ENCODE measurements at regions not wholly inside any gene's neighbourhood (a gene's known extent, or its start where the extent isn't known, plus 50 kb on each side); places are given as distances from the start of the nearest gene placed in this dataset.

DNA sequence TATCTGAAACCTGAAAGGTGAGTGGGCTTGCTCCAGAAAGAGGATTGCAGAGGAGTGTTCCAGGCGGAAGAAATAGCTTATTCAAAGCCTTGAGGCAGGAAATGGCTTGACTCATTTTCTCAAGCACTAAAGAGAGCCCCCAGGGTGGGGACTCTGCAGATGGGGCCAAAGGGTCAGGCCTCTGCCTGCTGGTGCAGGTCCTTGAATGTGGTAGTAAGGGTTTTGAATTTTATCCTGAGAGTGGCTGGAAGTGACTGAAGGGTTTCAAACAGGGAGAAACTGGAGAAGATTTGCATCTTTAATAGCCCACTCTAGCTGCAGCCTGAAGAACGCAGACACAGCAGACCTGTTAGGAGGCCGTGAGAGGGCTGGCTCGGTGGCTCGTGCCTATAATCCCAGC, 144.4 kb downstream of the CCT6B start:
- 56% methylated on average over 5 of the region's 5 CpGs for WGBS, 2 experiments
- H3K4me3 ChIP-seq (ENCODE audit: insufficient read depth, low read depth, low read length) = no peak overlapping the region
- peaks cover 25% of the 10 kb centered on the region for H3K27me3 ChIP-seq (ENCODE audit: control insufficient read depth, insufficient read depth, low read length, poor library complexity, severe bottlenecking)
- H3K4me1 ChIP-seq (ENCODE audit: control insufficient read depth, insufficient read depth, low read length) = peaks cover 11% of the 10 kb centered on the region
- no peaks in the 10 kb centered on the region for H3K9me3 ChIP-seq (ENCODE audit: control insufficient read depth, low read length)
- no peaks in the 10 kb centered on the region for H3K36me3 ChIP-seq (ENCODE audit: control insufficient read depth, insufficient read depth, low read length)
- H3K27ac ChIP-seq (ENCODE audit: insufficient read depth, low read depth, low read length, poor library complexity, severe bottlenecking) = no peak overlapping the region

GRCh38 chr17:34813290-34813689, 148.0 kb downstream of the CCT6B start:
- 81 to 88% methylated on average over 2 to 5 of the region's 5 CpGs for WGBS, 2 experiments
- no peak overlapping the region for H3K4me3 ChIP-seq (ENCODE audit: insufficient read depth, low read depth, low read length)

DNA sequence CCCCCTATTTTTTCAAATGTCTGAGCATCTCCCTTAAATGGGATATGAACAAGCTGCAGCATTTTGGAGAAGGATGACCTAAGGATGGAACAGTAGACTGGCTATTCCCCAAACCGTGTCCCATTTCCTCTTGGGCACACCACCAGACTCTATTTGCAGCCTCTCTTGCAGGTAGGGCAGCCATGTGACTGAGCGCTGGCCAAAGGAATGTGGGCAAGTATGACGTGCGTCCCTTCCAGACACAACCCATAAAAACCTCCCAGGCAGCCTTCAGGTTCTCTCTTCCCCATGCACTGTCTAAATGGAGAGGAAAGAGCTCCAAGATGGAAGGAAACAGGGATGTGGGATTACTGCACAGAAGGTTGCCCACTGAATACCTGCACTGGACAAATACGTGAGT, 149.7 kb downstream of the CCT6B start:
- no peak overlapping the region for H3K27ac ChIP-seq (ENCODE audit: insufficient read depth, low read depth, low read length, poor library complexity, severe bottlenecking)
- peaks cover 5% of the 10 kb centered on the region for H3K27me3 ChIP-seq (ENCODE audit: control insufficient read depth, insufficient read depth, low read length, poor library complexity, severe bottlenecking)
- 90 to 94% methylated on average over 5 of the region's 5 CpGs for WGBS, 2 experiments
- H3K36me3 ChIP-seq (ENCODE audit: control insufficient read depth, insufficient read depth, low read length) = no peaks in the 10 kb centered on the region
- H3K4me3 ChIP-seq (ENCODE audit: insufficient read depth, low read depth, low read length) = no peak overlapping the region
- no peaks in the 10 kb centered on the region for H3K4me1 ChIP-seq (ENCODE audit: control insufficient read depth, insufficient read depth, low read length)
- no peaks in the 10 kb centered on the region for H3K9me3 ChIP-seq (ENCODE audit: control insufficient read depth, low read length)

More at GRCh38 chr17:34813290-34813689, 148.0 kb downstream of the CCT6B start:
- Histone ChIP-seq H3K36me3 (ENCODE audit: control insufficient read depth, insufficient read depth, low read length) (no peaks in the 10 kb centered on the region), H3K9me3 (ENCODE audit: control insufficient read depth, low read length) (no peaks in the 10 kb centered on the region), H3K27me3 (ENCODE audit: control insufficient read depth, insufficient read depth, low read length, poor library complexity, severe bottlenecking) (peaks cover 11% of the 10 kb centered on the region), H3K4me1 (ENCODE audit: control insufficient read depth, insufficient read depth, low read length) (no peaks in the 10 kb centered on the region), H3K27ac (ENCODE audit: insufficient read depth, low read depth, low read length, poor library complexity, severe bottlenecking) (no peak overlapping the region)

DNA sequence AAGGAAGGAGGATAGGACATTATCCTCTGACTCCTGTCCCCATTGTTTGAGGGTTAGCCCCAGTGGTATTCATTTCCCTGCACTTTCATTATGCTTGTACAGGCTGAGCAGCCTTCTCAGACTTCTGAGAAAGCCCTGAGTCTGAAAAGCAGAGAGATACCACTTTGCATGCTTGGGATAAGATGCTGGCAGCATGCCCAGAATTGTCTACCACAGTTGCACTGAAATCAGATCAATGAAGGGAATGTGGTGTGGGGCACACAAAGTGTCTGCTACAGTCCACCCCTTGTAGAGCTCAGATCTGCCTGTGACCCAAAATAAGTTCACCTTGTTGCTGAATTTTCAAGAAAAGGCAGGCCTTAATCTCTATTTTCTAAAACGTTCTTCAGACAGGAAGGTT, 160.6 kb downstream of the CCT6B start:
- WGBS, 2 experiments = 79 to 91% methylated on average over 1 of the region's 1 CpG
- no peak overlapping the region for H3K27ac ChIP-seq (ENCODE audit: insufficient read depth, low read depth, low read length, poor library complexity, severe bottlenecking)
- peaks cover 68% of the 10 kb centered on the region for H3K27me3 ChIP-seq (ENCODE audit: control insufficient read depth, insufficient read depth, low read length, poor library complexity, severe bottlenecking)
- H3K4me3 ChIP-seq (ENCODE audit: insufficient read depth, low read depth, low read length) = no peak overlapping the region
- H3K36me3 ChIP-seq (ENCODE audit: control insufficient read depth, insufficient read depth, low read length) = no peaks in the 10 kb centered on the region
- H3K4me1 ChIP-seq (ENCODE audit: control insufficient read depth, insufficient read depth, low read length) = peaks cover 10% of the 10 kb centered on the region
- H3K9me3 ChIP-seq (ENCODE audit: control insufficient read depth, low read length) = no peaks in the 10 kb centered on the region

DNA sequence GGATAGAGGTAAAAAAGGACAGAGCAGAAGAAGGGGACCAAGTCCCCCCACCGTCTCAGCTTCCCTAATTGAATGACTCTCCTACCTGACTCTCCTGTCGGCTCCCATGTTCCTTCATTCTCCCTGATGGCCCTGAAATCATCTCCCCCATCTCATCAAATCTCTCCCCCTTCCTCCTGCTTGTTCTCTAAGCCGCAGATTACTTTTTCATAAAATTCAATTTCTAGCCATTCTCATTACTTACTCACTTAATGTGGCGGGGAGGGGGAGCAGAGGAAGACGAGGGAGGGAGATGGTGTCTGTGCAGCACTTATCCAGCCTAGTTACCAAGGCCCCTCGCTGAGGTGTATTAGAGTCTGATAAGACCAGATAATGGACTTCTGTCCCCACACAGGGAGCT, 161.5 kb downstream of the CCT6B start:
- peaks cover 77% of the 10 kb centered on the region for H3K27me3 ChIP-seq (ENCODE audit: control insufficient read depth, insufficient read depth, low read length, poor library complexity, severe bottlenecking)
- no peak overlapping the region for H3K27ac ChIP-seq (ENCODE audit: insufficient read depth, low read depth, low read length, poor library complexity, severe bottlenecking)
- H3K4me3 ChIP-seq (ENCODE audit: insufficient read depth, low read depth, low read length) = no peak overlapping the region
- 79 to 82% methylated on average over 5 to 6 of the region's 6 CpGs for WGBS, 2 experiments
- no peaks in the 10 kb centered on the region for H3K36me3 ChIP-seq (ENCODE audit: control insufficient read depth, insufficient read depth, low read length)
- H3K9me3 ChIP-seq (ENCODE audit: control insufficient read depth, low read length) = no peaks in the 10 kb centered on the region
- H3K4me1 ChIP-seq (ENCODE audit: control insufficient read depth, insufficient read depth, low read length) = peaks cover 10% of the 10 kb centered on the region

- H3K27me3 ChIP-seq (ENCODE audit: control insufficient read depth, insufficient read depth, low read length, poor library complexity, severe bottlenecking) = peaks cover 77% of the 10 kb centered on the region
- no peak overlapping the region for H3K4me3 ChIP-seq (ENCODE audit: insufficient read depth, low read depth, low read length)
- H3K4me1 ChIP-seq (ENCODE audit: control insufficient read depth, insufficient read depth, low read length) = peaks cover 10% of the 10 kb centered on the region
- H3K36me3 ChIP-seq (ENCODE audit: control insufficient read depth, insufficient read depth, low read length) = no peaks in the 10 kb centered on the region
- no peak overlapping the region for H3K27ac ChIP-seq (ENCODE audit: insufficient read depth, low read depth, low read length, poor library complexity, severe bottlenecking)
- H3K9me3 ChIP-seq (ENCODE audit: control insufficient read depth, low read length) = no peaks in the 10 kb centered on the region
Measured at GRCh38 chr17:34798581-34798980, 162.7 kb downstream of the CCT6B start.

DNA sequence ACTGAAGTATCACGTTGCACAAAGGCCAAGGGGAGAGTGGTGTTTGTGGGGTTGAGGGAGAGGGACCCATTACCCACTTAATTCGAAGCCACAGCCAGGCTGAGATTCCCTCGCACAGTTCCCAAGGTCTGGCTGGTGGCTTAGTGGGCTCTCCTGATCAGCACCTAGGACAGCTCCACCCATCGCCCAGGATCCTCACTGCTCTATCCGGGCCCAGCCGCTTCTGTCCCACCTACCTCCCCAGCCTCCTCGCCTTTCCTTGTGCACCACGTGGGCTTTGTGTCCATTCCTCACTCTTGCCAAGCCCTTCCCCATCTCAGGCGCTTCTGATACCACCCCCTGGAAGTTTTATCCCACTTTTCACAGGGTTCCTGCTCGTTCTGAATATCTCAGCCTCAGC, 163.5 kb downstream of the CCT6B start:
- 6% methylated on average over 10 of the region's 10 CpGs for WGBS, 2 experiments
- Histone ChIP-seq H3K36me3 (ENCODE audit: control insufficient read depth, insufficient read depth, low read length) (no peaks in the 10 kb centered on the region), H3K27ac (ENCODE audit: insufficient read depth, low read depth, low read length, poor library complexity, severe bottlenecking) (no peak overlapping the region), H3K9me3 (ENCODE audit: control insufficient read depth, low read length) (no peaks in the 10 kb centered on the region), H3K4me3 (ENCODE audit: insufficient read depth, low read depth, low read length) (no peak overlapping the region), H3K4me1 (ENCODE audit: control insufficient read depth, insufficient read depth, low read length) (peaks cover 10% of the 10 kb centered on the region), H3K27me3 (ENCODE audit: control insufficient read depth, insufficient read depth, low read length, poor library complexity, severe bottlenecking) (peaks cover 72% of the 10 kb centered on the region)

GRCh38 chr17:34793231-34793908, 167.9 kb downstream of the CCT6B start:
- Histone ChIP-seq H3K27ac (ENCODE audit: insufficient read depth, low read depth, low read length, poor library complexity, severe bottlenecking) (no peak overlapping the region), H3K36me3 (ENCODE audit: control insufficient read depth, insufficient read depth, low read length) (no peaks in the 10 kb centered on the region)
- 70 to 72% methylated on average over 9 of the region's 9 CpGs for whole genome bisulfite sequencing, 2 experiments

DNA sequence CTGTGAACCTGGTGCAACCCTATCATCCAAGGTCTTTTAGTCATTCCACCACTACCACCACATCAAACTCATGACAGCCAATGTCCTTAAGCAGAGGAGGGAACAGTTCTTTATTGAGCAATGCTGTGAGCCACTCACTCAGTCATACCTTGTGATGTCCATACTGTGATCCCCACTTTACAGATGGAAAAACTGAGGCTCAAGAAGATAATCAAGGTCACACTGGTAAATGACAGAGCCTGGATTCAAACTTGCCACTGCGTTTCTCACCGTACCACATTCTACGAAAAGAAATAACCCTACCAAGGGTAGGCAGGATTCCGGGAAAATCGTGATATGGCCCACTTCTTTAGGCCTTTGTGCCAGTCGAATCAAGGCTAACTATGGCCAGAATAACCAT, 172.6 kb downstream of the CCT6B start:
- no peak overlapping the region for H3K4me3 ChIP-seq (ENCODE audit: insufficient read depth, low read depth, low read length)
- H3K27me3 ChIP-seq (ENCODE audit: control insufficient read depth, insufficient read depth, low read length, poor library complexity, severe bottlenecking) = peaks cover 10% of the 10 kb centered on the region
- H3K36me3 ChIP-seq (ENCODE audit: control insufficient read depth, insufficient read depth, low read length) = no peaks in the 10 kb centered on the region
- no peaks in the 10 kb centered on the region for H3K9me3 ChIP-seq (ENCODE audit: control insufficient read depth, low read length)
- H3K27ac ChIP-seq (ENCODE audit: insufficient read depth, low read depth, low read length, poor library complexity, severe bottlenecking) = no peak overlapping the region
- no peaks in the 10 kb centered on the region for H3K4me1 ChIP-seq (ENCODE audit: control insufficient read depth, insufficient read depth, low read length)
- whole genome bisulfite sequencing, 2 experiments = 96 to 98% methylated on average over 6 of the region's 6 CpGs

More at GRCh38 chr17:34793231-34793908, 167.9 kb downstream of the CCT6B start:
- Histone ChIP-seq H3K27me3 (ENCODE audit: control insufficient read depth, insufficient read depth, low read length, poor library complexity, severe bottlenecking) (peaks cover 42% of the 10 kb centered on the region), H3K4me1 (ENCODE audit: control insufficient read depth, insufficient read depth, low read length) (peaks cover 4% of the 10 kb centered on the region), H3K9me3 (ENCODE audit: control insufficient read depth, low read length) (no peaks in the 10 kb centered on the region), H3K4me3 (ENCODE audit: insufficient read depth, low read depth, low read length) (no peak overlapping the region)

GRCh38 chr17:34784526-34784925, 176.7 kb downstream of the CCT6B start:
- Histone ChIP-seq H3K27ac (ENCODE audit: insufficient read depth, low read depth, low read length, poor library complexity, severe bottlenecking) (no peak overlapping the region), H3K27me3 (ENCODE audit: control insufficient read depth, insufficient read depth, low read length, poor library complexity, severe bottlenecking) (peaks cover 5% of the 10 kb centered on the region), H3K9me3 (ENCODE audit: control insufficient read depth, low read length) (no peaks in the 10 kb centered on the region), H3K4me1 (ENCODE audit: control insufficient read depth, insufficient read depth, low read length) (peaks cover 14% of the 10 kb centered on the region), H3K36me3 (ENCODE audit: control insufficient read depth, insufficient read depth, low read length) (no peaks in the 10 kb centered on the region), H3K4me3 (ENCODE audit: insufficient read depth, low read depth, low read length) (no peak overlapping the region)
- 91 to 92% methylated on average over 4 of the region's 4 CpGs for WGBS, 2 experiments

DNA sequence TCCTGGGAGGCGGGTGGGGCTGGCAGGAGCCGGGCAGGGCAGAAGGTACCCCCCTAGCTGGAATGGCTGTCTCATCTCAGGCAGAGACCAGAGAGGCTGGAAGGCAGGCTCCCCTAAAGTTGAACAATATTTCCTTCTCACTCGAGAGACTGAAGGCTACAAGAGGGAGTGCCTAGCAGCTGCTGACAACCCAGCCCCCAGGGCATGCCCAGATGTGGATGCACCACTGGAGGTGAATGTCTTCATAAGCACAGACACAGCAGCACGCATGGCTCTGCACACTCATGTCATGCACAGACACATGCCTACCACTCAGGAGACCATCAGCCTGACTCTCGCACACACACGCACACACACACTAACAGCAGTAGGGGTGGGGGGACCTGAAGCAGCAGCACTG, 179.0 kb downstream of the CCT6B start:
- Histone ChIP-seq H3K36me3 (ENCODE audit: control insufficient read depth, insufficient read depth, low read length) (no peaks in the 10 kb centered on the region), H3K27me3 (ENCODE audit: control insufficient read depth, insufficient read depth, low read length, poor library complexity, severe bottlenecking) (no peaks in the 10 kb centered on the region), H3K9me3 (ENCODE audit: control insufficient read depth, low read length) (no peaks in the 10 kb centered on the region), H3K4me1 (ENCODE audit: control insufficient read depth, insufficient read depth, low read length) (peaks cover 14% of the 10 kb centered on the region), H3K4me3 (ENCODE audit: insufficient read depth, low read depth, low read length) (no peak overlapping the region), H3K27ac (ENCODE audit: insufficient read depth, low read depth, low read length, poor library complexity, severe bottlenecking) (no peak overlapping the region)
- 81 to 84% methylated on average over 6 of the region's 6 CpGs for WGBS, 2 experiments
